IMR-90 (cell line): ENCODE measurements at regions not wholly inside any gene's neighbourhood (a gene's known extent, or its start where the extent isn't known, plus 50 kb on each side); places are given as distances from the start of the nearest gene placed in this dataset.

Experiments used
- ATAC-seq: fragments of 200-7000 bp; cut with Tn5 transposase; 2 replicates; pipeline ENCODE4 v1.9.1; 2020; ENCODE audit warnings: low read depth, mild to moderate bottlenecking, moderate library complexity
- BruUV-seq: library from RNA; stranded (reverse); fragments of 400-500 nt; replicated peaks from 2 replicates; lab custom pipeline; 2021; lab: Mats Ljungman, UMichigan
- CTCF ChIA-PET: fragments of 300-600 bp; formaldehyde crosslinking; extraction: SDS; loops from one replicate; lab custom pipeline; 2021; ENCODE audit warnings: antibody characterized with exemption; lab: Yijun Ruan, JAX
- POLR2A ChIA-PET: fragments of 300-600 bp; sonication (Branson Sonifier 250); formaldehyde crosslinking; loops from one replicate; lab custom pipeline; 2022; ENCODE audit warnings: antibody characterized with exemption; ENCODE audit not compliant: unreplicated experiment; lab: Charles Lee
- DNase-seq: peaks from one replicate; pipeline ENCODE4 v3.0.0; 2013
- H2AFZ ChIP-seq: replicated peaks from 2 replicates; pipeline ENCODE3; 2013; ENCODE audit warnings: low read length, mild to moderate bottlenecking; ENCODE audit not compliant: poor library complexity
- H2AK5ac ChIP-seq: 2 replicates; pipeline ENCODE4 v1.6.1; 2013; ENCODE audit warnings: low read depth, low read length, inconsistent platforms
- H2AK9ac ChIP-seq: replicated peaks from 2 replicates; pipeline ENCODE3; 2013; ENCODE audit warnings: mild to moderate bottlenecking, low read depth, low read length, moderate library complexity; ENCODE audit not compliant: poor library complexity
- H2BK120ac ChIP-seq: 2 replicates; pipeline ENCODE4 v1.6.1; 2013; ENCODE audit warnings: low read depth, low read length, inconsistent platforms
- H2BK15ac ChIP-seq: 3 replicates; pipeline ENCODE4 v1.6.1; 2013; ENCODE audit warnings: low read depth, low read length, inconsistent platforms
- H2BK20ac ChIP-seq: 2 replicates; pipeline ENCODE4 v1.6.1; 2013; ENCODE audit warnings: low read depth, mild to moderate bottlenecking, inconsistent platforms, low read length, moderate library complexity
- H2BK5ac ChIP-seq: 2 replicates; pipeline ENCODE4 v1.6.1; 2013; ENCODE audit warnings: mild to moderate bottlenecking, low read depth, low read length, inconsistent platforms; ENCODE audit not compliant: poor library complexity, severe bottlenecking
- H3K14ac ChIP-seq: replicated peaks from 2 replicates; pipeline ENCODE4 v1.6.1; 2013; ENCODE audit warnings: low read depth, low read length, inconsistent platforms
- H3K18ac ChIP-seq: 2 replicates; pipeline ENCODE4 v1.6.1; 2013; ENCODE audit warnings: low read depth, low read length, control low read depth
- H3K23ac ChIP-seq: 2 replicates; pipeline ENCODE4 v1.6.1; 2013; ENCODE audit warnings: low read depth, low read length, inconsistent platforms
- H3K27ac ChIP-seq: 2 replicates; pipeline ENCODE4 v1.5.1; 2013; ENCODE audit warnings: mild to moderate bottlenecking, control low read depth, low read length; ENCODE audit not compliant: insufficient read depth
- H3K27me3 ChIP-seq: 2 replicates; pipeline ENCODE4 v1.6.1; 2013; ENCODE audit warnings: low read length; ENCODE audit not compliant: control insufficient read depth, insufficient read depth
- H3K36me3 ChIP-seq: 2 replicates; pipeline ENCODE4 v1.6.1; 2013; ENCODE audit warnings: low read length, mixed read lengths; ENCODE audit not compliant: control insufficient read depth, insufficient read depth
- H3K4ac ChIP-seq: 2 replicates; pipeline ENCODE4 v1.6.1; 2013; ENCODE audit warnings: low read depth, low read length, inconsistent platforms
- H3K4me1 ChIP-seq: 2 replicates; pipeline ENCODE4 v1.6.1; 2013; ENCODE audit warnings: low read length, mixed read lengths; ENCODE audit not compliant: control insufficient read depth, insufficient read depth
- H3K4me2 ChIP-seq: 2 replicates; pipeline ENCODE4 v1.6.1; 2013; ENCODE audit warnings: low read depth, mild to moderate bottlenecking, control low read depth, low read length, moderate library complexity
- H3K4me3 ChIP-seq: 2 replicates; pipeline ENCODE4 v1.5.1; 2013; ENCODE audit warnings: low read depth, mild to moderate bottlenecking, control low read depth, low read length, moderate library complexity; ENCODE audit not compliant: insufficient read depth
- H3K56ac ChIP-seq: 2 replicates; pipeline ENCODE4 v1.6.1; 2013; ENCODE audit warnings: low read length, inconsistent platforms; ENCODE audit not compliant: insufficient read depth; ENCODE audit errors: extremely low read depth
- H3K79me1 ChIP-seq, 2 experiments: 2 replicates each; pipeline ENCODE4 v1.6.1; 2013; ENCODE audit warnings: low read length in 2 of 2, inconsistent platforms in 1 of 2, low read depth in 1 of 2
- H3K9ac ChIP-seq: 2 replicates; pipeline ENCODE4 v1.6.1; 2013; ENCODE audit warnings: low read depth, low read length, control low read depth
- H3K9me1 ChIP-seq: 2 replicates; pipeline ENCODE4 v1.6.1; 2013; ENCODE audit warnings: low read length, inconsistent platforms; ENCODE audit not compliant: insufficient read depth
- H3K9me3 ChIP-seq: 2 replicates; pipeline ENCODE4 v1.6.1; 2013; ENCODE audit warnings: low read length; ENCODE audit not compliant: control insufficient read depth, insufficient read depth
- H4K20me1 ChIP-seq: 2 replicates; pipeline ENCODE4 v1.6.1; 2013; ENCODE audit warnings: low read length, inconsistent platforms; ENCODE audit not compliant: insufficient read depth
- H4K5ac ChIP-seq: 2 replicates; pipeline ENCODE4 v1.6.1; 2013; ENCODE audit warnings: mild to moderate bottlenecking, low read depth, low read length, control low read depth
- H4K8ac ChIP-seq, 2 experiments: 2 replicates each; pipeline ENCODE4 v1.6.1; 2013; ENCODE audit warnings: low read depth in 2 of 2, low read length in 2 of 2, control low read depth in 1 of 2, inconsistent platforms in 1 of 2
- H4K91ac ChIP-seq: 2 replicates; pipeline ENCODE4 v1.6.1; 2013; ENCODE audit warnings: low read depth, low read length, inconsistent platforms; ENCODE audit not compliant: insufficient read depth
- BHLHE40 ChIP-seq: fragments of 150-350 bp; IDR thresholded peaks from 2 replicates; pipeline ENCODE4 v1.6.1; 2016; ENCODE audit warnings: mild to moderate bottlenecking, low read depth, low read length
- CEBPB ChIP-seq: IDR thresholded peaks from 2 replicates; pipeline ENCODE4 v1.6.1; 2012; ENCODE audit warnings: low read depth, low read length, improper control_type of control experiment
- CHD1 ChIP-seq: IDR thresholded peaks from 2 replicates; pipeline ENCODE4 v1.6.1; 2012; ENCODE audit warnings: low read depth, low read length, improper control_type of control experiment
- FOS ChIP-seq: fragments of 150-350 bp; IDR thresholded peaks from 2 replicates; pipeline ENCODE4 v1.6.1; 2016; ENCODE audit warnings: low read depth, low read length
- MAFK ChIP-seq: IDR thresholded peaks from 2 replicates; pipeline ENCODE4 v1.6.1; 2012; ENCODE audit warnings: low read depth, low read length, improper control_type of control experiment
- MAZ ChIP-seq: IDR thresholded peaks from 2 replicates; pipeline ENCODE4 v1.6.1; 2012; ENCODE audit warnings: low read depth, mild to moderate bottlenecking, low read length, improper control_type of control experiment, moderate library complexity, borderline replicate concordance
- MXI1 ChIP-seq: IDR thresholded peaks from 2 replicates; pipeline ENCODE4 v1.6.1; 2012; ENCODE audit warnings: low read depth, mild to moderate bottlenecking, low read length, moderate library complexity, borderline replicate concordance
- NFE2L2 ChIP-seq: fragments of 150-350 bp; IDR thresholded peaks from 2 replicates; pipeline ENCODE4 v1.6.1; 2016; ENCODE audit warnings: low read depth, mild to moderate bottlenecking, low read length
- POLR2A ChIP-seq: IDR thresholded peaks from 2 replicates; pipeline ENCODE4 v1.6.1; 2012; ENCODE audit warnings: mild to moderate bottlenecking, low read depth, low read length
- RAD21 ChIP-seq: IDR thresholded peaks from 2 replicates; pipeline ENCODE4 v1.6.1; 2012; ENCODE audit warnings: low read length, improper control_type of control experiment
- RCOR1 ChIP-seq: IDR thresholded peaks from 2 replicates; pipeline ENCODE4 v1.6.1; 2012; ENCODE audit warnings: mild to moderate bottlenecking, low read length, improper control_type of control experiment; ENCODE audit not compliant: insufficient replicate concordance
- RFX5 ChIP-seq: IDR thresholded peaks from 2 replicates; pipeline ENCODE4 v1.8.0; 2012; ENCODE audit warnings: low read depth, mild to moderate bottlenecking, low read length, moderate library complexity
- SMC3 ChIP-seq: fragments of 150-350 bp; IDR thresholded peaks from 2 replicates; pipeline ENCODE4 v1.6.1; 2016; ENCODE audit warnings: low read depth, mild to moderate bottlenecking, antibody characterized with exemption, low read length, moderate library complexity
- USF2 ChIP-seq: fragments of 150-350 bp; IDR thresholded peaks from 2 replicates; pipeline ENCODE4 v1.6.1; 2017; ENCODE audit warnings: mild to moderate bottlenecking, antibody characterized with exemption, low read length, low read depth
- WGBS, 2 experiments: methylation state at CpG; one replicate each; pipeline versions ENCODE4 v1.1.5 to v1.1.7; 2013; ENCODE audit warnings: missing lambda C conversion rate in 2 of 2; ENCODE audit not compliant: insufficient read length in 1 of 2; ENCODE audit errors: extremely low coverage in 2 of 2; 5-methylcytosine and 5-hydroxymethylcytosine counted together
- dilution Hi-C: fragments of 300-500 bp; cut with HindIII; formaldehyde crosslinking; loops from one replicate; pipeline ENCODE4 v1.14.3; 2018; ENCODE audit warnings: low sequenced_read_pairs; ENCODE audit not compliant: unreplicated experiment
- in situ Hi-C: fragments of 300-500 bp; cut with MboI; formaldehyde crosslinking; loops from 3 replicates; pipeline ENCODE4 v1.14.3; 2019; ENCODE audit warnings: low sequenced_read_pairs, inconsistent platforms, mixed read lengths
- intact Hi-C: fragments of 100-400 bp; cut with micrococcal nuclease; formaldehyde crosslinking; loops from 2 replicates; pipeline ENCODE4 v1.10.0; 2022
- TF ChIP-seq, protein P1 (sequence below): fragments of 150-350 bp; IDR thresholded peaks from 2 replicates; pipeline ENCODE4 v1.6.1; 2016; ENCODE audit warnings: low read depth, mild to moderate bottlenecking, low read length, moderate library complexity, borderline replicate concordance
- TF ChIP-seq, protein P2 (sequence below): conservative IDR thresholded peaks from 2 replicates; pipeline ENCODE4 v1.5.1; 2012; ENCODE audit warnings: mild to moderate bottlenecking, low read depth, low read length, improper control_type of control experiment

- Histone ChIP-seq H3K27ac (no peak overlapping the region), H2BK5ac (no peak overlapping the region), H3K27me3 (no peaks in the 10 kb centered on the region), H3K23ac (no peak overlapping the region), H2BK15ac (no peak overlapping the region), H3K4ac (no peak overlapping the region), H4K20me1 (no peaks in the 10 kb centered on the region), H3K14ac (no peak overlapping the region), H2AK5ac (no peak overlapping the region), H3K4me3 (no peak overlapping the region), H3K9ac (no peak overlapping the region), H3K9me1 (no peaks in the 10 kb centered on the region), H2BK120ac (no peak overlapping the region), H3K4me1 (no peaks in the 10 kb centered on the region), H3K56ac (no peak overlapping the region), H4K5ac (no peak overlapping the region), H3K79me1 (no peaks in the 10 kb centered on the region), H4K91ac (no peak overlapping the region), H3K36me3 (no peaks in the 10 kb centered on the region), H2BK20ac (no peak overlapping the region), H3K4me2 (no peak overlapping the region), H4K8ac (no peak overlapping the region), H2AFZ (no peak overlapping the region), H2AK9ac (no peak overlapping the region), H3K18ac (no peak overlapping the region), H3K9me3 (peaks cover 6% of the 10 kb centered on the region; the same call in 1 of the 2 replicates)
- WGBS, 2 experiments: no CpG with 5 or more reads among the region's 3 CpGs
- intact Hi-C loops: no loop called here
- DNase-seq: no peak
- ChIA-PET CTCF (no interaction called here), POLR2A (no interaction called here)
- no peak for TF ChIP-seq RAD21
- TF ChIP-seq POLR2A: no peak
- TF ChIP-seq CEBPB: no peak
- TF ChIP-seq, protein P1, sequence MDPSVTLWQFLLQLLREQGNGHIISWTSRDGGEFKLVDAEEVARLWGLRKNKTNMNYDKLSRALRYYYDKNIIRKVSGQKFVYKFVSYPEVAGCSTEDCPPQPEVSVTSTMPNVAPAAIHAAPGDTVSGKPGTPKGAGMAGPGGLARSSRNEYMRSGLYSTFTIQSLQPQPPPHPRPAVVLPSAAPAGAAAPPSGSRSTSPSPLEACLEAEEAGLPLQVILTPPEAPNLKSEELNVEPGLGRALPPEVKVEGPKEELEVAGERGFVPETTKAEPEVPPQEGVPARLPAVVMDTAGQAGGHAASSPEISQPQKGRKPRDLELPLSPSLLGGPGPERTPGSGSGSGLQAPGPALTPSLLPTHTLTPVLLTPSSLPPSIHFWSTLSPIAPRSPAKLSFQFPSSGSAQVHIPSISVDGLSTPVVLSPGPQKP: no peak
- no peak for TF ChIP-seq MAFK
- TF ChIP-seq, protein P2, sequence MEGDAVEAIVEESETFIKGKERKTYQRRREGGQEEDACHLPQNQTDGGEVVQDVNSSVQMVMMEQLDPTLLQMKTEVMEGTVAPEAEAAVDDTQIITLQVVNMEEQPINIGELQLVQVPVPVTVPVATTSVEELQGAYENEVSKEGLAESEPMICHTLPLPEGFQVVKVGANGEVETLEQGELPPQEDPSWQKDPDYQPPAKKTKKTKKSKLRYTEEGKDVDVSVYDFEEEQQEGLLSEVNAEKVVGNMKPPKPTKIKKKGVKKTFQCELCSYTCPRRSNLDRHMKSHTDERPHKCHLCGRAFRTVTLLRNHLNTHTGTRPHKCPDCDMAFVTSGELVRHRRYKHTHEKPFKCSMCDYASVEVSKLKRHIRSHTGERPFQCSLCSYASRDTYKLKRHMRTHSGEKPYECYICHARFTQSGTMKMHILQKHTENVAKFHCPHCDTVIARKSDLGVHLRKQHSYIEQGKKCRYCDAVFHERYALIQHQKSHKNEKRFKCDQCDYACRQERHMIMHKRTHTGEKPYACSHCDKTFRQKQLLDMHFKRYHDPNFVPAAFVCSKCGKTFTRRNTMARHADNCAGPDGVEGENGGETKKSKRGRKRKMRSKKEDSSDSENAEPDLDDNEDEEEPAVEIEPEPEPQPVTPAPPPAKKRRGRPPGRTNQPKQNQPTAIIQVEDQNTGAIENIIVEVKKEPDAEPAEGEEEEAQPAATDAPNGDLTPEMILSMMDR: no peak
- TF ChIP-seq CHD1: no peak
- no peak for TF ChIP-seq SMC3
- no peak for TF ChIP-seq MAZ
- TF ChIP-seq BHLHE40: no peak
- TF ChIP-seq USF2: no peak
- TF ChIP-seq NFE2L2: no peak
- TF ChIP-seq MXI1: no peak
- no peak for TF ChIP-seq FOS
- no peak for TF ChIP-seq RCOR1
- TF ChIP-seq RFX5: no peak
- in situ Hi-C loops: no loop called here
- no peak for ATAC-seq
- dilution Hi-C loops: no loop called here
- no TSS peak for BruUV-seq
Measured at GRCh38 chr16:26524846-26525245, 541.9 kb upstream of the C16orf82 start.
